Gastrocnemius medialis (tissue), 4 donors: ENCODE measurements at regions not wholly inside any gene's neighbourhood (a gene's known extent, or its start where the extent isn't known, plus 50 kb on each side); places are given as distances from the start of the nearest gene placed in this dataset.
"Not testable (repeated sequence)": the region's sequence is repeated elsewhere in the genome, so short reads cannot be mapped to it uniquely, and the experiment has no call there.

Source experiments
- POLR2A ChIP-seq, 2 donors: fragments of 450-650 bp; IDR thresholded peaks; one replicate each; pipeline ENCODE4 v1.6.1; 2017; ENCODE audit warnings: antibody characterized with exemption in 2 of 2, mild to moderate bottlenecking in 2 of 2, moderate library complexity in 2 of 2
- TF ChIP-seq, protein P1 (sequence below), 5 experiments: fragments of 450-650 bp in 3 of 5; fragments of 200-600 bp in 2 of 5; sonication (generic) in 2 of 5; IDR thresholded peaks in 4 of 5; conservative IDR thresholded peaks in 1 of 5; 1 replicate in 4 of 5; 2 replicates in 1 of 5; pipeline ENCODE4 v1.5.1; 2016 to 2019; ENCODE audit warnings: antibody characterized with exemption in 5 of 5, mild to moderate bottlenecking in 3 of 5, moderate library complexity in 3 of 5

DNA sequence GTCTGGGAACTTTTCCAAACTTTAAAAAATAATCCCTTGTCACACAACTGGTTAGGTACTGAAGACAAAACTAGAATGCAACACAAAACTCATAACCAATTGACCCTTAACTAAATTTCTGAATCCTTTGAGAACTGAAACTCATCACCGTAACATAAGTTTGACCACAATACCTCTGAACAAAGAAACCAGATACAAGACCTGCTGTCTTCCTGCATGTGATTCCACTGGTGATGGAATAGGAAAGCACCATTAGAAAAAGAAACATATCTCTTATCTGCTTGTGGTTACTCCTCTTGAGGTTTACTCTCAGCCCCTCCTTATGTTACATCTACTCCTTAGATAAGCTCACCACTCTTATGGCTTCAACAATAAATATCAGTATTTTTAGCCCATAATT is 603.6 kb downstream of the CDY1 start:
- not testable (repeated sequence) for TF ChIP-seq POLR2A (IDR thresholded peaks at IDR 0.05)
- TF ChIP-seq, protein P1, sequence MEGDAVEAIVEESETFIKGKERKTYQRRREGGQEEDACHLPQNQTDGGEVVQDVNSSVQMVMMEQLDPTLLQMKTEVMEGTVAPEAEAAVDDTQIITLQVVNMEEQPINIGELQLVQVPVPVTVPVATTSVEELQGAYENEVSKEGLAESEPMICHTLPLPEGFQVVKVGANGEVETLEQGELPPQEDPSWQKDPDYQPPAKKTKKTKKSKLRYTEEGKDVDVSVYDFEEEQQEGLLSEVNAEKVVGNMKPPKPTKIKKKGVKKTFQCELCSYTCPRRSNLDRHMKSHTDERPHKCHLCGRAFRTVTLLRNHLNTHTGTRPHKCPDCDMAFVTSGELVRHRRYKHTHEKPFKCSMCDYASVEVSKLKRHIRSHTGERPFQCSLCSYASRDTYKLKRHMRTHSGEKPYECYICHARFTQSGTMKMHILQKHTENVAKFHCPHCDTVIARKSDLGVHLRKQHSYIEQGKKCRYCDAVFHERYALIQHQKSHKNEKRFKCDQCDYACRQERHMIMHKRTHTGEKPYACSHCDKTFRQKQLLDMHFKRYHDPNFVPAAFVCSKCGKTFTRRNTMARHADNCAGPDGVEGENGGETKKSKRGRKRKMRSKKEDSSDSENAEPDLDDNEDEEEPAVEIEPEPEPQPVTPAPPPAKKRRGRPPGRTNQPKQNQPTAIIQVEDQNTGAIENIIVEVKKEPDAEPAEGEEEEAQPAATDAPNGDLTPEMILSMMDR (IDR thresholded peaks at IDR 0.05 in 4 of 5, conservative IDR thresholded peaks at IDR 0.05 in 1 of 5) = not testable (repeated sequence)
